ENCODE measurements at regions not wholly inside any gene's neighbourhood (a gene's known extent, or its start where the extent isn't known, plus 50 kb on each side); places are given as distances from the start of the nearest gene placed in this dataset.

GRCh38 chr3:78398401-78398800, 1358.5 kb downstream of the ROBO2 start:
- H3K9me3 ChIP-seq: no peaks in the 10 kb centered on the region
- peaks cover 0 to 48% (median 6%) of the 10 kb centered on the region in 3 donors for H3K4me1 ChIP-seq

GRCh38 chr3:78402720-78403119, 1362.8 kb downstream of the ROBO2 start:
- Histone ChIP-seq H3K9me3 (no peaks in the 10 kb centered on the region), H3K27ac (peak overlapping the region in 3 of 4 donors; percentile 42 to 59 (median 59)), H3K27me3 (no peaks in the 10 kb centered on the region), H3K4me3 (no peak overlapping the region), H3K36me3 (no peaks in the 10 kb centered on the region), H3K4me1 (peaks cover 0 to 67% (median 10%) of the 10 kb centered on the region in 3 donors)
- intact Hi-C loops (cut with DNase I): no loop called here
- TF ChIP-seq POLR2A (IDR thresholded peaks at IDR 0.05) (no peak), CTCF (IDR thresholded peaks at IDR 0.05) (no peak)
- WGBS, 2 donors: 44 to 57% methylated on average over 1 of the region's 1 CpG
- DNase-seq: no peak

More at GRCh38 chr3:78398401-78398800, 1358.5 kb downstream of the ROBO2 start:
- H3K27ac ChIP-seq: peak overlapping the region in 2 of 4 donors; percentile 31 to 32
- no peaks in the 10 kb centered on the region for H3K27me3 ChIP-seq
- intact Hi-C loops (cut with DNase I): no loop called here
- WGBS, 2 donors: 66 to 70% methylated on average over 2 of the region's 2 CpGs
- no peaks in the 10 kb centered on the region for H3K36me3 ChIP-seq
- DNase-seq: no peak
- no peak for TF ChIP-seq POLR2A (IDR thresholded peaks at IDR 0.05)
- no peak for TF ChIP-seq CTCF (IDR thresholded peaks at IDR 0.05)
- no peak overlapping the region for H3K4me3 ChIP-seq

GRCh38 chr3:78405745-78406144, 1362.1 kb downstream of the ROBO1 start:
- WGBS, 2 donors: 77 to 80% methylated on average over 3 of the region's 3 CpGs
- no peaks in the 10 kb centered on the region for H3K36me3 ChIP-seq
- DNase-seq: no peak
- peak overlapping the region in 1 of 4 donors; percentile 48 for H3K27ac ChIP-seq
- intact Hi-C loops (cut with DNase I): no loop called here
- H3K9me3 ChIP-seq: no peaks in the 10 kb centered on the region
- H3K4me1 ChIP-seq: peaks cover 0 to 44% (median 10%) of the 10 kb centered on the region in 3 donors
- no peak for TF ChIP-seq CTCF (IDR thresholded peaks at IDR 0.05)
- no peak for TF ChIP-seq POLR2A (IDR thresholded peaks at IDR 0.05)
- no peak overlapping the region for H3K4me3 ChIP-seq
- no peaks in the 10 kb centered on the region for H3K27me3 ChIP-seq

- Histone ChIP-seq H3K36me3 (no peaks in the 10 kb centered on the region), H3K27me3 (no peaks in the 10 kb centered on the region), H3K4me1 (peaks cover 0 to 37% (median 7%) of the 10 kb centered on the region in 3 donors), H3K4me3 (no peak overlapping the region), H3K27ac (peak overlapping the region in 1 of 4 donors; percentile 48), H3K9me3 (no peaks in the 10 kb centered on the region)
- no peak for DNase-seq
- intact Hi-C loops (cut with DNase I): no loop called here
- 33 to 57% methylated on average over 2 of the region's 2 CpGs for WGBS, 2 donors
- TF ChIP-seq CTCF (IDR thresholded peaks at IDR 0.05) (no peak), POLR2A (IDR thresholded peaks at IDR 0.05) (no peak)
Observed at GRCh38 chr3:78406396-78406795, 1361.4 kb downstream of the ROBO1 start.

- peaks cover 0 to 13% (median 0%) of the 10 kb centered on the region in 3 donors for H3K4me1 ChIP-seq
- no peak for DNase-seq
- H3K27ac ChIP-seq: no peak overlapping the region
- no peaks in the 10 kb centered on the region for H3K9me3 ChIP-seq
- no peaks in the 10 kb centered on the region for H3K27me3 ChIP-seq
- no peaks in the 10 kb centered on the region for H3K36me3 ChIP-seq
- intact Hi-C loops (cut with DNase I): no loop called here
- TF ChIP-seq POLR2A (IDR thresholded peaks at IDR 0.05): no peak
- TF ChIP-seq CTCF (IDR thresholded peaks at IDR 0.05): no peak
- 93 to 100% methylated on average over 2 of the region's 2 CpGs for whole genome bisulfite sequencing, 2 donors
- H3K4me3 ChIP-seq: no peak overlapping the region
Observed at GRCh38 chr3:78410077-78410476, 1357.7 kb downstream of the ROBO1 start.

All from esophagus squamous epithelium (tissue), 5 donors.